ENCODE measurements at regions not wholly inside any gene's neighbourhood (a gene's known extent, or its start where the extent isn't known, plus 50 kb on each side); places are given as distances from the start of the nearest gene placed in this dataset.

GRCh38 chr6:95292011-95292410 is 285.3 kb upstream of the MANEA start:
- TF ChIP-seq JUN (IDR thresholded peaks at IDR 0.05; ENCODE audit: low read depth, low read length) = no peak
- TF ChIP-seq, protein P1, sequence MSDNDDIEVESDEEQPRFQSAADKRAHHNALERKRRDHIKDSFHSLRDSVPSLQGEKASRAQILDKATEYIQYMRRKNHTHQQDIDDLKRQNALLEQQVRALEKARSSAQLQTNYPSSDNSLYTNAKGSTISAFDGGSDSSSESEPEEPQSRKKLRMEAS (IDR thresholded peaks at IDR 0.05) = no peak
- no peak for TF ChIP-seq POLR2A (IDR thresholded peaks at IDR 0.05; ENCODE audit: control extremely low read depth in 1 of 2, low read depth in 2 of 2, low read length in 2 of 2)
